GM12878 (cell line): ENCODE measurements at regions not wholly inside any gene's neighbourhood (a gene's known extent, or its start where the extent isn't known, plus 50 kb on each side); places are given as distances from the start of the nearest gene placed in this dataset.

Experiments
- MYC ChIP-seq: IDR thresholded peaks from 2 replicates; pipeline ENCODE4 v1.6.1; 2011; ENCODE audit warnings: mild to moderate bottlenecking, low read length, moderate library complexity, inconsistent platforms; ENCODE audit not compliant: insufficient read depth, insufficient replicate concordance, insufficient read length, severe bottlenecking
- TF ChIP-seq, protein P1 (sequence below), 3 experiments: IDR thresholded peaks in 2 of 3; conservative IDR thresholded peaks in 1 of 3; 2 replicates each; pipeline ENCODE4 v1.5.1; 2011; ENCODE audit warnings: low read depth in 3 of 3, low read length in 3 of 3, mild to moderate bottlenecking in 3 of 3, control low read depth in 2 of 3, moderate library complexity in 2 of 3, inconsistent platforms in 1 of 3, mixed read lengths in 1 of 3; ENCODE audit not compliant: control insufficient read depth in 2 of 3, insufficient read depth in 1 of 3; ENCODE audit errors: extremely low read depth in 1 of 3

- TF ChIP-seq MYC = no peak
- TF ChIP-seq, protein P1, sequence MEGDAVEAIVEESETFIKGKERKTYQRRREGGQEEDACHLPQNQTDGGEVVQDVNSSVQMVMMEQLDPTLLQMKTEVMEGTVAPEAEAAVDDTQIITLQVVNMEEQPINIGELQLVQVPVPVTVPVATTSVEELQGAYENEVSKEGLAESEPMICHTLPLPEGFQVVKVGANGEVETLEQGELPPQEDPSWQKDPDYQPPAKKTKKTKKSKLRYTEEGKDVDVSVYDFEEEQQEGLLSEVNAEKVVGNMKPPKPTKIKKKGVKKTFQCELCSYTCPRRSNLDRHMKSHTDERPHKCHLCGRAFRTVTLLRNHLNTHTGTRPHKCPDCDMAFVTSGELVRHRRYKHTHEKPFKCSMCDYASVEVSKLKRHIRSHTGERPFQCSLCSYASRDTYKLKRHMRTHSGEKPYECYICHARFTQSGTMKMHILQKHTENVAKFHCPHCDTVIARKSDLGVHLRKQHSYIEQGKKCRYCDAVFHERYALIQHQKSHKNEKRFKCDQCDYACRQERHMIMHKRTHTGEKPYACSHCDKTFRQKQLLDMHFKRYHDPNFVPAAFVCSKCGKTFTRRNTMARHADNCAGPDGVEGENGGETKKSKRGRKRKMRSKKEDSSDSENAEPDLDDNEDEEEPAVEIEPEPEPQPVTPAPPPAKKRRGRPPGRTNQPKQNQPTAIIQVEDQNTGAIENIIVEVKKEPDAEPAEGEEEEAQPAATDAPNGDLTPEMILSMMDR (IDR thresholded peaks at IDR 0.05 in 2 of 3, conservative IDR thresholded peaks at IDR 0.05 in 1 of 3; ENCODE audit: control insufficient read depth in 2 of 3, extremely low read depth in 1 of 3, insufficient read depth in 1 of 3, low read depth in 3 of 3, low read length in 3 of 3) = no peak
Measured at GRCh38 chr14:104505085-104506074, 74.2 kb upstream of the C14orf180 start.
